RKO (cell line): ENCODE measurements at regions not wholly inside any gene's neighbourhood (a gene's known extent, or its start where the extent isn't known, plus 50 kb on each side); places are given as distances from the start of the nearest gene placed in this dataset.

Experiments
- DNase-seq: peaks from one replicate; pipeline ENCODE4 v3.0.0-alpha.2; 2016; ENCODE audit warnings: low spot score

DNA sequence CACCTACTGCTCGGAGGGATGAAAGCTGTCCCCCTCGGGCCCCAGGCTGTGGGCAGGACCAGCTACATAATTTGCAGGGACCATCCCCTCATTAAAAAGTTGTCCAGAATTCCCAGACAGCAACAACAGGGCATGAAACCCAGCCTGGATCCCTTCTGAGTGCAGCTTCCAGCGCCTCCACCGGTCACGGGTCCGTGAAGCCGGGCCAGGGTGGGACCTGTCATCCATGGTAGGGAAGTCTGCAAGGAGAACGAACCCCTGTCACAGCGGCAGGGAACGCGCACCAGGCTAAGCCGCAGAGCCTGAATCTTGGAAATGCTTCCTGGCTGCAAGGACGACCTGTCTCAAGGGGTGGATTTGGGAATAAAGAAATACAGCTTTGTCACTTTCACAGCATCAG, 214.2 kb downstream of the RBFOX3 start:
- no peak for DNase-seq

DNA sequence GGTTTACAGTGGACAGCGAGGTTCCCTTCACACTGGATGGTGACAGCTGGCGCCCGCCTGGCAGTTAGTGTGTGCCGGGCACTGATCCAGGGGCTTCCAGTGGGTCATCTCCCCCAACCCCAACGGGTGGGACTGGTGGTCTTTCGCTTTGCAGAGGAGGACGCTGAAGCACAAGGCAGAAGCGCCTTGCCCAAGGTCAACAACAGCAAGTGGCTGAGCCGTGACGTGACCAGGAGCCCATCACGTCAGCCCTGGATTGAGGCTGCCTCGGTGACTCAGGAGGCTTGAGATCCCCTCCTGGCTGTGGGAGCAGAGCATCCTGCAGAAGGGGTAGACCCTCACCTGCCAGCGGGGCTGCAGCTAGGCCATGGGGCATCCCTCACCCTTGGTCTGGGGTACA, 215.3 kb downstream of the RBFOX3 start:
- DNase-seq = no peak

DNA sequence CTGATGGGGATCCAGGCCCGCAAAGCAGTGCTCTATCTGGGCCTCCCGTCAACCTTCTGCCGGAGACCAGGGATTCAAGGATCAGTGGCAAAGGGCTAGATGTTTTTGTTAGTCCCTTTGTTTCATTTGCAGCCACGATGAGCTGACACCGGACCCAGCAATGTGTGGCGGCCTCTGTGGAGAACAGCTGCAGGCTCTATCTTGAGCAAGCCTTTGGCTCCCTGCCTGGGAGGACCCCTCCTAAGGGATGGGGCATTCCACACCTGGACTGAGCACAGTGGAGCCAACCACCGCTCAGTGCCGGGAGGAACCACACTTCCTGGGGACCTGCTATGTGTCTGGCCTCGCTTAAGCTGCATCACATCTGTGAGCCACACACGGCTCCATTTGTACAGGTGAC, 215.8 kb downstream of the RBFOX3 start:
- DNase-seq = no peak

DNA sequence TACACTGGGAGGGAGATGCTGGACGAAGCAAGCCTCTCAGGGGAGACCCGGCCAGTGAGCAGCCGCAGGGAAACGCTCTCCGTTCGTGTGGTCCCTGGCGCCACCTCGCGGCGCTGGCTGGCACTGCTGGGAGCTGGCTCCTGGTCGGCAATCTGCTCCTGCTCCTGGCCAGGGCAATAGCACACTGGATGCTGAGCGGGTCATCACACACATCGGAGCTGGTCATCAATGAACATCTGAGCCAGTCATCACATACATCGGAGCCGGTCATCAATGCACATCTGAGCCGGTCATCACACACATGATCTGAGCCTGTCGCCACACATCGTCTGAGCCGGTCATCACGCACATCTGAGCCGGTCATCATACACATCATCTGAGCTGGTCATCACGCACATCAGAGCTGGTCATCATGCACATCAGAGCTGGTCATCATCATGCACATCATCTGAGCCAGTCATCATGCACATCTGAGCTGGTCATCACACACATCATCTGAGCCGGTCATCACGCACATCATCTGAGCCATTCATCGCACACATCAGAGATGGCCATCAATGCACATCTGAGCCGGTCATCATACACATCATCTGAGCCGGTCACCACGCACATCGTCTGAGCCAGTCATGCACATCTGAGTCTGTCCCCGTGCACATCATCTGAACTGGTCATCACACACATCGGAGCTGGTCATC, 217.3 kb downstream of the RBFOX3 start:
- DNase-seq = peak; percentile 67

DNA sequence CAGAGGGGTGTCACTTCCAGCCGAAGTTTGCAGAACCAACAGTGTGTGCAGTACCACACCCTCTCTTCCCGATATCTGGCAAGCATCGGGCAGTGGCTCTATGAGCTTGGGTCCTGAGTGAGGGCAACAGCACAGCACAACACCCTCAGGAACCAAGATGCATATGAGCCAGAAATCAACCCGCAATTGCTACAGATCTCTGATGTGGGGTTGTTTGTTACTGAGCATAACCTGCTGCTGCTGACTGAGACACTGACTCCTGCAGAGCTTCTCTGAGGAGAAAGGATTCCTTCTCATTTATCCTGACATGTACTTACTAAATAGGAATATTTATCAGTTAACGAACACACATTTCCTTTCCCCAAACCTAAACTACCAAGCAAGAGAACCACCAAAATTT, 218.3 kb downstream of the RBFOX3 start:
- no peak for DNase-seq

DNA sequence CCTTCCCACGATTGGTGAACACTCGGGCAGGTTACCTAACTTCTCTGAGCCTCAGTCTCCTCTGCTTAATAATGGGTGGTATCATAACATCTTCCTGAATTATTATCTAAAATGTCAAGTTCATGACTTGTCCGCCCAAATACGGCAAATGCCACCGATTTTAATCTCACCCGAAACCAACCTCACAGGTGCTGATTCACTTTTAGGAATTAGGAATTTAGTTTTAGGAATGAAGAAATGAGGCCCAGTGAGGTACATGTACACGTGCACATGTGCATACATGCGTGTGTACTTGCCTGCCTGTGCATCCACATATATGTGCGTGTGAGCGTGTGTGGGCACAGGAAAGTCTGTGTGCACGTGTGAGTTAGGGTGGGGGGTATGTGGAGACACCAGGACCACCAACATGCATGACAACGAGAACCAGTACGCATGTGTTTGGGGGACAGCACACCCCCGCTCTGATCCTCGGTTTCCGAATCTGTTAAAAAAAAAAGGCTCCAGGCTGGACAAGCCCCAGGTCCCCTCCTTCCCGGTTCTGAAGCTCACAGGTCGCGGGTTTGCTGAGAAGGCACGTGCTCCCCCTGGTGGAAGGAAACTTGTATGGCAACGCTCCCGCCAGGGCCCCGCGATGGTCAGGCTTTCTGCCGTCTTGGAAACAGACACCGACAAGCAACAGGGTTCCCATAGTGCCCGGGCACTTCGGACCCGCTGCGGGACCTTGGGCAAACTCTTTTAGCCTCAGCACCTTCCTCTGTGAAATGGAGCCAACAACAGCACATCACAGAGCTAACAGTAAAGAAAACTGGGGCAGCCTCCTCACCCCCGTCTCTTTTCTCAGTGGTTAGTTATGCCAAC, 219.2 kb downstream of the RBFOX3 start:
- peak; percentile 71 for DNase-seq

DNA sequence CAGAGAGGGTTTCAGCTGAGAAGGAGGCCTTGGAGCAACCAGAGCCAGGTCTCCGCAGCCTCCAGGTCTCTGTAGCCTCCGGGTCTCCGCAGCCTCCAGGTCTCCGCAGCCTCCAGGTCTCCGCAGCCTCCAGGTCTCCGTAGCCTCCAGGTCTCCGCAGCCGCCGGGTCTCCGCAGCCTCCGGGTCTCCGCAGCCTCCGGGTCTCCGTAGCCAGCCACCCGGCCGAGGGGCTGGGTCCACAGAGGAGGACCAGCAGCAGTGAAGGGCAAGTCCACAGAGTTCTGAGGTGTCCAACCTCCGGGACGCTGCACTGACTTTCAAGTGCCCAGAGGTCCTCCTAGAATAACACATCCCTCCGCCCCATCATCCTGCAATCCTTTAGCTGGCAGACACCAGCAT, 221.0 kb downstream of the RBFOX3 start:
- no peak for DNase-seq

DNA sequence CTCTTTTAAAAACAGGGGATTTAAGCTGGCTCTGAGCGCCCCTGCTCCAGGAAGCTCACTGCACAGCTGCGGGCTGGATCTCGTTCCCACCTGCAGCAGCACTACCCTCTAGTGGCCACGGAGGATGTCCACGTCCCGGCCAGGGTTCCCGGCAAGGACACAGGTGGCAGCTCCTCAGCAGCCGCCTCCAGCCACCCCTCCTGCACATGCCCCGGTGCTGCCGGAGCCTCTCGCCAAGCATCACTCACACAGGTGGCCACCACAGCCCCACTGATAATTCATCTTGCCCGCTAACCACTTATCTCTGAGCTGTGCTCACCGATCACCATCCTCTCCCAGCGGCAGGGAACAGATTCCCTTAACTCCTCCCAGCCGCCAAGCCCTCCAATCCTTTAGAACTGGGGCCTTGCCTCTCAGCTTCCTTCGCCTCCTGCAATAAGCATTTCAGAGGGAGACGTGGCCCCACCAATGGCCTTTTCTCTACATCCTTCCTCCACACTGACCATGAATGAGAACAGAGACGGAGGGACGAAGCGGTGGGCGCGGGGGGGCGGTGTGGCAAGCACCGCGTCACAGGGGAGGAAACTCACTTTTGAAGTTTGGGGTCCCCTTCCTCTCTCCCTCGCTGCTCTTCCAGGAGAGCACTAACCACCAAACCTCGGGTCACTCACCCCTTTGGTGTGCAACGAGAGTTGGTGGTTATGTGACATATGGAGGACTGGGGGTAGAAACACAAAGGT, 222.1 kb downstream of the RBFOX3 start:
- DNase-seq = peak; percentile 45

DNA sequence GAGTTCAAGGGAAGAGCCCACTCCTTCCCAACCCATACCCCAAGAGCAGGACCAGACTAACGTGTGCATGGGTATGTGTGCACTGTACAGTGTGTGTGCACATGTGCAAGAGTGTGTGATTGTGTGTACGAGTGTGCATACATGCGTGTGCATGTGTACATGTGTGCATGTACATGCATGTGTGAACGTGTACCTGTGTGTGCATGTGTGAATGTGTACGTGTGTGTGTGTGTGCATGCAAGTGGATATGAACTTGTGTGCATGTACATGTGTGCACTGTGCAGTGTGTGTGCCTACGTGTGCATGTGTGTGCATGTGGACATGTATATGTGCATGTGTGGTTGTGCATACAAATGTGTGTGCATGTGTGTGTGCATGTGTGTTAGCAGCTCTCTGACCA, 223.1 kb downstream of the RBFOX3 start:
- DNase-seq = no peak

DNA sequence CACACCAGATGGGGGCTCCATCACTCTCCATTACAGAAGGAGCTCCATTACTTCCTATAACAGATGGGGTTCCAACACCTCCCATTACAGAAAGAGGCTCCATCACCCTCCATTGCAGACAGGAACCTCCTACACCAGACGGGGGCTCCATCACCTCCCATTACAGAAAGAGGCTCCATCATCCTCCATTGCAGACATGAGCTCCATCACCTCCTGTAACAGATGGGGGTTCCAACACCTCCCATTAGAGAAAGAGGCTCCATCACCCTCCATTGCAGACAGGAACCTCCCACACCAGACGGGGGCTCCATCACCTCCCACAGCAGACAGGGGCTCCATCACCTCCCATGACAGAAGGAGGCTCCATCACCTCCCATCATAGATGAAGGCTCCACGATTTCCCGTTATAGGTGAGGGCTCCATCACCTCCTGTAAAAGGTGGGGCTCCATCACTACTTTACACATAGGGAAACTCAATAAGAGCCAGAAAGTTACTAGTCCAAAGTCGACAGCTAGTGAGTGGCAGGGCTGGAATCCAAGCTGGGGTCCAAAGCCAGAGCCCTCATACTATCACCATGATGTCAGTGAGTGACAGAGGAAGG, 224.8 kb downstream of the RBFOX3 start:
- DNase-seq = no peak

DNA sequence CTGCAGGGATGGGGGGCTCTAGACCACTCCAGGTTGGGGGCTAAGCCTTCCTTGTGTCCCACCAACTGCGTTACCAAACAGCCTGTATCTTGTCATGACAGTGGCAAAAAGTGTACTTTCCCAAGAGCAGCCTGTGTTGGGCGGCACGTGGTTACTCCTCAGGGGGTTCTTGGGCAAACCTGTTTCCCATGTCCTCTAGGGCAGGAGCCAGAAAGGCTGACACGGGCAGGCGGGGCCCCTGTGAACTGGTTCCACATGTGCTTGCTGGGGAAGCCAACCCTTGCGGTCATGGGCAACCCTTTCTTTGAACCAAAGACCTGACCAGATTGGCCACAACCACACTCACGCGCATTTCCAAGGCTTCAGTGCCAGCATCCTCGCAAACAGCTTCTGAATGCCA, 228.5 kb downstream of the RBFOX3 start:
- DNase-seq = no peak

DNA sequence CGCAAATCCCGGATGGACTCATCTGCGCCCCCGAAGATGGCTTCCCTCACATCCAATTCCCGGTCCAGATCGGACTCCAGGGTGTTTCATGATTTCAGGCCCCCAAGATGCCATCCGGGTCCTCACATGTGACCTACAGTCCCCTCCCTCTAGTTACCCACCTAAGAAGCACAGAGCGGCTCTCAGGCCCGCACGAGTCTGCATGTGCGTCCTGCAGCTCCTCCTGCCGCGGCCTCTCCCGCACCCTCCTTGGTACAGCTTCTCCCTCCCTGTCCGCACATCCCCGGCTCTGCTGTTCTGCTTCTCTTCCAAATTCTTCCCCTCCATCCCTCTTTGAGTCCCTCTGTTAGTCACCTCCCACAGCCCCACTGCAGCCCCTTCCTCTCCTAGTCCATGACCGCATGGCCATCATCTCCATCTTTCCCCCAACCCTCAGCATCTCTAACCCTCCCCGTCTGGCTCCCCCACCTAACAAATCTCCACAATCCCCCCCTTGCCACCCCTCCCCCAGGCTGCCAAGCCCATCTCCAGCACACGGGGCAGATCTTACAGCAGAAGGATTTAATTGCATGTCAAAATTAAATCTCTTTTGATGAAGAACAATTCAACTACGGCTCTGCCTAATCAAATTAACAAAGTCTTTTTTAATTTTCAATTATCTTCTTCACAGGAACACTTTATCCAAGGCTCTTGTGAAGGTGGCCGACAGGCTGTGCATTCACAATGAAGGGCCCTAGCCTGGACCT, 231.0 kb downstream of the RBFOX3 start:
- DNase-seq = no peak

DNA sequence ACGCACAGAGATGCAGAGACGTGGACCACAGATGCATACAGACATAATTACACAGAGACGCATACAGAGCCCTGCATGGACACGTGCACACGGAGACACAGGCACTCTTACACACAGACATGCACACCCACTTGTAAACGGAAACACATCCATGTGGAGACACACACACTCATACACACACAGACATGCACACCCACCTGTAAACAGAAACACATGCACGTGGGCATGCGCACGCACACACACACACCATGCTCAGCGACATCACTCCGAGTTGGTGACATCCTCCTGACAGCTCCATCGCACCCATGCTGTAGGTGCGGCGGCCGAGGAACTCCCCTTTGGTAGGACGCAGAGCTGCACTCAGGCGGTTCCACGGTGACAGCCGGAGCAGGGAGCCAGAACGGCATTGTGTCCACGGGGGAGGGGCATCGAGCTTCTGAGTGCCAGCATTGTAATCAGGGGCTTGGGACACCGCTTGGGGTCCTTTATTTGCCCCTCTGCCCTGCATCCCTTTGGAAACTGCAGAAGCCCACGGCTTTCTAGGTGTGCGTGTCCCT, 233.5 kb downstream of the RBFOX3 start:
- DNase-seq = no peak

DNA sequence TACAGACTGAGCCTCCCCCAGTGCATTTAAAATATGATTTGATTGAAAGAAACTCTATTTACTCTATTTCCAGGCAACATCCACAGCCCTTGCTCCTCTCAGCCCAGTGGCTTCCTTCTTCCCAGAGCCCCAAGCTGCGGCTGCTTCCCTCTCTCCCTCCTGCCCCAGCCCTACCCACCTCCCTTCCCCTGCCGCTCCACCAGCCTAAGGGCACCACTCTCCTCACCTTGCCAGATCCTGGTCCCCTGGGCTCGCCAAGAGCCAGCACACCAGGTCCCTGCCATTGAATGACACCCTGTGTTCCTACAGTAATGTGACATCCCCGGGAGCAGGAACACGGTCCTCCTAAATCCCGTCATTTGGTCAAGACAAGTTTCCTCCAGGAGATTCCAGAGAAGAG, 236.0 kb downstream of the RBFOX3 start:
- no peak for DNase-seq

DNA sequence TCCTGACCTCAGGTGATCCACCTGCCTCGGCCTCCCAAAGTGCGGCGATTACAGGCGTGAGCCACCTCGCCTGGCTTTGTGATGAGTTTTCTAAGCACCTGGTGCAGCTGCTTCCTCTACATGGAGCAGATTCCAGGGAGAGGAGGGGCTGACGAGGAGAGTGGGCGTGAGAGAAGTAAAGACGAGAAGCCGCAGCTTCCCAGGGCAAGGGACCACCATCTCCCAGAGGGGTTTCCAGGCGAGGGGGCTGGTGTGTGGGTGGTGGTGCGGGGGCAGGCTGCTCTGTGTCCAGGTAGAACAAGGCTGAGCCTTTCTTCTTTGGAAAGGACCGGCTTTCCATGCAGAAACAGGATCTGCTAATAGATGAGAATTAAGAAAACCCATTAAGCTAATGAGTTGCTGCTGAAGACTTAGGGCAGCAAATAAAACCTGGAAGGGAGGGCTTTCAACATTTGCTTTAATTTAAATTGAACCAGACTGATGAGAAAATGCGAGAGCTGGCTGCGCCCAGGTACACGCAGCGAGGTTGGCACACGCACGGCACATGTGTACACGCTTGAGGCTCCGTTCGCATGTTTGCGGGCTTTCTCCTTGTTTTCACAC, 236.7 kb downstream of the RBFOX3 start:
- DNase-seq = no peak

DNA sequence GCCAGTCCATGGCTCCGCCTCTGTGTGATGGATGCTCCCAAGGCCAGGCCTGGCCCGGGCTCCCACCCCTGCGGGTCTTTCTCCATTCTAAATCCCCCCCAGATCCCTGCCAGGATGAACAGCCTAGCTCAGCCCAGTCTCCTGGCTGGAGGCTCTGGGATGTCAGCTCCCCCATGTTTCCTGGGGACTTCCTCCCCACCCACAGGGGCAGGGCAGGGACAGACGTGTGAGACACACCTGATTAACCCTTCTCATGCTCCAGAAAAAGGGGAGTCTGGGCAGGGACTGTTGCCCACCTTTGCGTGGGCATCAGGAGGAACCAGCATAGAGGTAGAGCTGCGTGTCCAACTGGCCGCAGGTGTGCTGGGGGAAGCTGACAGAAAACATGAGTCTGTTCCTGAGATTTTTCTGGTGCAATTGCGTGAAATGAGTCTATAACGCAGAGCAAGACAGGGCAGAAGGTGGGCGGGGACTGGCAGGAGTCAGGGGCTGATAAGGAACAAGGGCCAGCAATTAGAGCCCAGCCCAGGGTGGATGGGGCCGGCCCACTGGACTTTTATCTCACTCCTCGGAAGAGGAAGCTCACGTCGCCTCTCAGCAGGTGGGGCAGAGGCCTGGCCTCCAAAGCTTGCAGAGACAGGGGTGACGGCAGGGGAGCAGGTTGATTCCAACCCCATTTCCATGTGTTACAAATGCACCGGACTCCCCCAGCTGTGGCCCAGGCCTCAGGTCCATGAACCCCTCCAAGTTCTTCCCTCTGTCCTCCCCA, 238.2 kb downstream of the RBFOX3 start:
- DNase-seq = no peak

DNA sequence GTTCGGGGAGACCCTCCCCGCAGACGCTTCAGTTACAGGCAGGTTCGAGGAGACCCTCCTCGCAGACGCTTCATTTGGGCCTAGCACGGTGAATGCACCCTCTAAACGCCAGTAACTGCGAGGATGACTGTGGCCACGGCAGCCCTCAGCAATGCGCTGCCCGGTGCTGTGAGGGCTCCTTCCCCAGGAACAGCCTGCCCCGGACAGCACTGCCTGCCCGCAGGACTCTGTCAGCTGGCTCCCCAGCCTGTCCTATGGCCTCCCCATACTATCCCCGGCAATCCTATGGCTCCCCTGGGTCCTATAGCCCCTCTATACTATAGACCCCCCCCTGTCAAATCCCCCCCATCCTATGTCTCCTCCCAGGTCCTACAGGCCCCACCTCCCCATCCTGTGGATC, 238.9 kb downstream of the RBFOX3 start:
- DNase-seq = no peak

DNA sequence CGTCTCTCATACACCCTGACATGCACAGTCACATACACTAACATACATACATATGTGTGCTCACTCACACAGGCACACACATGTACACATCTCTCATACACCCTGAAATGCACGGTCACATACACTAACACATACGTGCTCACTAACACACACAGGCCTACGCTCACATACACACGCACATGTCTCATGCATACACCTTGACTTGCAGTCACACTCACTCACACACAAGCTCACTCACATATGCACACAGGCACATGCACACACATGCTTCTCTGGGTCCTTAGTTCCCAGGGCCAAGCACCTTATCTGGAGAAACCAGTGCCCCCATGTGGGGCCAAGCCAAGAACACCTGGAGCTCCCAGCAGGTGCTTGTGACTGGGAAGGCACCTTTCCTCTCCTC, 240.3 kb downstream of the RBFOX3 start:
- DNase-seq = no peak

DNA sequence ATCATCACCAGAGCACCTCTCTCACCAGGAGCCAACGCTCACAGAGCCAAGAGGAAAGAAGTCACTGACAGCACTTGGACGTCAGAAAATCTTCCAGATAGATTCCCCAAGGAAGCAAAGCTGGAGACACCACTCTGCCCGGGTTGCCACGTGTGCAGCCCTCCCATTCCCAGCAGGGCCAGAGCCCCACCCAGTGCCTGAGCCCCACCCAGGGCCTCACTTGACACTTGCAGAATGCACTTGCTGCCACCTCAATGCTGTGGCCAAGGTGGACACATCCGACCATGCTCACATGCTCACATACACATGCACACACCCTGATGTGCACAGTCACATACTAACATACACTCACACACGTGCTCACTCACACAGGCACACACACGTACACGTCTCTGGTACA, 240.7 kb downstream of the RBFOX3 start:
- DNase-seq = no peak

DNA sequence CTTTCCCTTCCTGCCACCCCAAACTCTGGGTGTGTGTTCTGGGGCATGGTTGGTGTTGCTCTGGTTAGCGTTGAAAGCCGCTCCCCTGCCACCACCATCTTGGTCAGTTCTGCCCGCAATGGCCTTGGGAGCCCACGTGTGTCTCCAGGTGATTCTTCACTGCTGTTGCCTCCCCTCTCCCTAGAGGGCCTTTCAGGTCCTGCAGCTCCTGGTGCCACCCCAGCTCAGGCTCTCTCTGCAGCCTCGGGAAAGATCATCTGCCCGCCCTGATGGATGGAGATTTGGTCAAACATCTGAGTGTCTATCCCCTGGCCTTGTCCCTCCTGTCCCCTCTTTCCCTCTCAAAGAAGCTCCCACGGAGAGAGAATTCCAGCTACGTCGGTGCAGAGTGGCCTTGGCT, 241.3 kb downstream of the RBFOX3 start:
- no peak for DNase-seq
